ENCODE measurements at regions not wholly inside any gene's neighbourhood (a gene's known extent, or its start where the extent isn't known, plus 50 kb on each side); places are given as distances from the start of the nearest gene placed in this dataset.

DNA sequence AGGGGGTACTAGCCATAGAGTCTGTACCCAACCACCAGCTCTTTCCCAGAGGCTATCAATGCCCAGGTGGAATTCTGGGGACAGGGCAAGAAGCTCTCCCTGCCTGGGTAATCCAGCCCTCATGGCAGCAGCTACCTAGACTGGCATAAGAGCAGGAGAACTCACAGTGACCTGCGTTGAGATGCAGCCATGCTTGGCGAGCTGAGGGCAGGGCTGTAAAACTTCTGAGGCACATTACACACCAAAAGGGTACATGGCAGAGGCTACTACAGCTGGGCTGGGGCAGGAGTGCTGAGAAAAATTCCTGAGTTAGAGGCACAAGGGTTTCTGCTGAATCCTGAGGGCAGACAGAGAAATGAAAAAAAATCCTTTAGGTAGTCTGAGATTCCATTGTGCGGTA lies 927.9 kb upstream of the B3GALT2 start:
- TF ChIP-seq FOXP2 (optimal IDR thresholded peaks at IDR 0.05; ENCODE audit: borderline replicate concordance, extremely low read depth, extremely low read length, insufficient read depth): no peak
- TF ChIP-seq TAF1 (IDR thresholded peaks at IDR 0.05; ENCODE audit: borderline replicate concordance, insufficient read depth, low read length): no peak
- no peak for TF ChIP-seq SIN3A (IDR thresholded peaks at IDR 0.05; ENCODE audit: borderline replicate concordance, insufficient read depth, low read length)
- no peak for TF ChIP-seq POLR2AphosphoS5 (IDR thresholded peaks at IDR 0.05; ENCODE audit: low read depth, low read length)
- TF ChIP-seq, protein P1, sequence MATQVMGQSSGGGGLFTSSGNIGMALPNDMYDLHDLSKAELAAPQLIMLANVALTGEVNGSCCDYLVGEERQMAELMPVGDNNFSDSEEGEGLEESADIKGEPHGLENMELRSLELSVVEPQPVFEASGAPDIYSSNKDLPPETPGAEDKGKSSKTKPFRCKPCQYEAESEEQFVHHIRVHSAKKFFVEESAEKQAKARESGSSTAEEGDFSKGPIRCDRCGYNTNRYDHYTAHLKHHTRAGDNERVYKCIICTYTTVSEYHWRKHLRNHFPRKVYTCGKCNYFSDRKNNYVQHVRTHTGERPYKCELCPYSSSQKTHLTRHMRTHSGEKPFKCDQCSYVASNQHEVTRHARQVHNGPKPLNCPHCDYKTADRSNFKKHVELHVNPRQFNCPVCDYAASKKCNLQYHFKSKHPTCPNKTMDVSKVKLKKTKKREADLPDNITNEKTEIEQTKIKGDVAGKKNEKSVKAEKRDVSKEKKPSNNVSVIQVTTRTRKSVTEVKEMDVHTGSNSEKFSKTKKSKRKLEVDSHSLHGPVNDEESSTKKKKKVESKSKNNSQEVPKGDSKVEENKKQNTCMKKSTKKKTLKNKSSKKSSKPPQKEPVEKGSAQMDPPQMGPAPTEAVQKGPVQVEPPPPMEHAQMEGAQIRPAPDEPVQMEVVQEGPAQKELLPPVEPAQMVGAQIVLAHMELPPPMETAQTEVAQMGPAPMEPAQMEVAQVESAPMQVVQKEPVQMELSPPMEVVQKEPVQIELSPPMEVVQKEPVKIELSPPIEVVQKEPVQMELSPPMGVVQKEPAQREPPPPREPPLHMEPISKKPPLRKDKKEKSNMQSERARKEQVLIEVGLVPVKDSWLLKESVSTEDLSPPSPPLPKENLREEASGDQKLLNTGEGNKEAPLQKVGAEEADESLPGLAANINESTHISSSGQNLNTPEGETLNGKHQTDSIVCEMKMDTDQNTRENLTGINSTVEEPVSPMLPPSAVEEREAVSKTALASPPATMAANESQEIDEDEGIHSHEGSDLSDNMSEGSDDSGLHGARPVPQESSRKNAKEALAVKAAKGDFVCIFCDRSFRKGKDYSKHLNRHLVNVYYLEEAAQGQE (IDR thresholded peaks at IDR 0.05; ENCODE audit: insufficient read depth in 1 of 2, low read depth in 2 of 2, low read length in 2 of 2): no peak

DNA sequence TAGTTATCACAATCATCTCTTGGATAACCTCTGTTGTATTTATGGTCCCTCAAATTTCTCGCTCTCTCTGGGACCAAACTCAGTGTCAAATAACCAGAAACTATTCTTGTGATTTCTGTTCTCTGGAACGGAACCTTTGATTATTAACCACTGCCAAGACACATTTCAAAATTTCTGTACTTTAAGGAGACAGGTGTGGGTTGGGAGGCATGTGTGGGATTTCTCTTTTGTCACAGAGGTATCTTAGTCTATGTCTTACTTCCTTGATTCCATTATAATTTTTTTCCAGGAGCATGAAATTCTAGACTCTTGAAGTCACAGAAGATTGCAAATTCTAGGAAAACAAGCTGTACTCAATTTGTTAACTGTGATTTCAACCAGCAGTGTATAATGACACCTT lies 919.0 kb upstream of the B3GALT2 start:
- TF ChIP-seq TAF1 (IDR thresholded peaks at IDR 0.05; ENCODE audit: borderline replicate concordance, insufficient read depth, low read length) (no peak), POLR2AphosphoS5 (IDR thresholded peaks at IDR 0.05; ENCODE audit: low read depth, low read length) (no peak), FOXP2 (optimal IDR thresholded peaks at IDR 0.05; ENCODE audit: borderline replicate concordance, extremely low read depth, extremely low read length, insufficient read depth) (no peak), SIN3A (IDR thresholded peaks at IDR 0.05; ENCODE audit: borderline replicate concordance, insufficient read depth, low read length) (no peak)
- TF ChIP-seq, protein P1 (IDR thresholded peaks at IDR 0.05; ENCODE audit: insufficient read depth in 1 of 2, low read depth in 2 of 2, low read length in 2 of 2): no peak

DNA sequence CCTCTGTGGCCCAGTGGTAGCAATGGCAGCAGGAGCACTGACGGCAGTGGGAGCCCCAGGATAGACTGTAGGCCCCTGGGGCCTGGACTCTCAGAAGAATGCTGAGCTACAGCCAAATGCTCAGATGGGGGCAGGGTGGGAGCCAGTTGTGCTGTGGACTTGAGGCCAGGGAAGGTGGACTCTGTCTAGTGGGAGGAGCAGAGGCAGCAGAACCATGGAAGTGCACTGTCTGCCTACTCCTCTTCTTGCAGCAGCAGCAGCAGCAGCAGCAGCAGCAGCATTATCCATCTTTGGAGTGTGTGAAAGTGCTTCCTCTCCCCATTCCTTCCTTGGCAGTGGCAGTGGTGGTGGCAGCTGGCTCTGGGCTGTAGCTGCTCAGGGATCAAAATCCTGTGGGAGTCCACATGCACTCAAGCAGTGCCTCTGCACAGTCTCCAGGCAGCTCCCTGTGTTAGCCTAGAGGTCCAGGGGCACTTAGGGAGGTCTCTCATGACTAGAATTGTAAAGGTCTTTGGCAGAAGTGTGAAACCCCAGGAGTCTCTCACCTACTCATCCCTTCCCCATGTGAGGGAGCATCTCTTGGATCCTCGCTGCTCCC lies 917.9 kb upstream of the B3GALT2 start:
- TF ChIP-seq TAF1 (IDR thresholded peaks at IDR 0.05; ENCODE audit: borderline replicate concordance, insufficient read depth, low read length) (no peak), FOXP2 (optimal IDR thresholded peaks at IDR 0.05; ENCODE audit: borderline replicate concordance, extremely low read depth, extremely low read length, insufficient read depth) (no peak), POLR2AphosphoS5 (IDR thresholded peaks at IDR 0.05; ENCODE audit: low read depth, low read length) (no peak), SIN3A (IDR thresholded peaks at IDR 0.05; ENCODE audit: borderline replicate concordance, insufficient read depth, low read length) (no peak)
- TF ChIP-seq, protein P1 (IDR thresholded peaks at IDR 0.05; ENCODE audit: insufficient read depth in 1 of 2, low read depth in 2 of 2, low read length in 2 of 2): no peak

DNA sequence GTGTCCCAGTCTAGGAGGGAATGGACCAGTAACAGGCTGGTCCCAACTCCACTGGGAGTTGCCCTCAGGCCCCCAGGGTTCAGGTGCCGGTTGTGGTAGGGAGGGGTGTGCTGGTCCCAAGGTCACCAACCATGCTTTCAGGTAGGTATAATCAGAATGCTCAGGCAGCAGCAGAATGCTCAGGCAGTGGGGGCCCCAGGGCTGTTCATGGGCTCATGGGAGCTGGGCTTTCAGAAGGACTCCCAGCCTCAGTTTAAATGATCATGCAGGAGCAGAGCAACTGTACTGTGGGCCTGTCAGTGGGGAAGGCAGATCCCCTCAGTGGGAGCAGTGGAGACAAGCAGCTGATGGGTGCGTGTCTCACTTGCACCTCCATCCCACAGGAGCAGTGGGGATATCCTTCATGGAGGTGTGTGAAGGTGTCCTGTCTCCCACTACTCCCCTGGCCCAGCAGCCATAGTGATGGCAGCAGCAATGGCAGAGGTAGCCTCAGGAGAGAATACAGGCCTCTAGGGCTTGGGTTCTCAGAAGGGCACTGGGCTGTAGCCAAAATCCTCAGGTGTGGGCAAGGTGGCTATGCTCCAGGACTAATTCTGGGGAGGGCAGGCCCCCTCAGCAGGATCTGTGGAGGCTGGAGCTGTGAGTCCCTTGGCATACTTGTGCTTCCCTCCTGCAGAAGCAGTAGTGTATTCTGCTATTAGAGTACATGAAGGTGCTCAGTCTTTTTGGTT lies 917.3 kb upstream of the B3GALT2 start:
- TF ChIP-seq SIN3A (IDR thresholded peaks at IDR 0.05; ENCODE audit: borderline replicate concordance, insufficient read depth, low read length) (no peak), POLR2AphosphoS5 (IDR thresholded peaks at IDR 0.05; ENCODE audit: low read depth, low read length) (no peak), TAF1 (IDR thresholded peaks at IDR 0.05; ENCODE audit: borderline replicate concordance, insufficient read depth, low read length) (no peak), FOXP2 (optimal IDR thresholded peaks at IDR 0.05; ENCODE audit: borderline replicate concordance, extremely low read depth, extremely low read length, insufficient read depth) (no peak)
- TF ChIP-seq, protein P1 (IDR thresholded peaks at IDR 0.05; ENCODE audit: insufficient read depth in 1 of 2, low read depth in 2 of 2, low read length in 2 of 2): no peak
